HepG2 (cell line): ENCODE measurements at regions not wholly inside any gene's neighbourhood (a gene's known extent, or its start where the extent isn't known, plus 50 kb on each side); places are given as distances from the start of the nearest gene placed in this dataset.

Source experiments
- ATAC-seq: fragments of 200-7000 bp; cut with Tn5 transposase; 3 replicates; pipeline ENCODE4 v1.9.1; 2020; ENCODE audit warnings: mild to moderate bottlenecking, moderate library complexity
- BruUV-seq: library from RNA; stranded (reverse); fragments of 400-500 nt; replicated peaks from 2 replicates; lab custom pipeline; 2021; lab: Mats Ljungman, UMichigan
- CTCF ChIA-PET: fragments of 300-600 bp; formaldehyde crosslinking; extraction: SDS; loops from one replicate; lab custom pipeline; 2021; ENCODE audit warnings: low total read pairs, inconsistent platforms, low intra/inter-chr PET ratio; lab: Yijun Ruan, JAX
- POLR2A ChIA-PET: fragments of 350-600 bp; sonication (Branson Sonifier 250); formaldehyde crosslinking; loops from one replicate; lab custom pipeline; 2020; ENCODE audit warnings: antibody characterized with exemption, inconsistent platforms; lab: Yijun Ruan, JAX
- DNase-seq: peaks from one replicate; pipeline ENCODE4 v3.0.0-alpha.2; 2015; ENCODE audit warnings: low spot score
- FAIRE-seq: peaks from 3 replicates; lab custom pipeline; 2011; peaks lifted over from hg19 to GRCh38; lab: Jason Lieb, UNC
- H2AFZ ChIP-seq: one replicate; pipeline ENCODE4 v1.6.1; 2011; ENCODE audit warnings: low read length, inconsistent platforms
- H3K27ac ChIP-seq: fragments of 300-600 bp; 3 replicates; pipeline ENCODE4 v1.8.0; 2011; ENCODE audit warnings: mixed run types, mild to moderate bottlenecking, mixed read lengths, low read length, inconsistent platforms; ENCODE audit not compliant: insufficient read depth; ENCODE audit errors: extremely low read length
- H3K27me3 ChIP-seq, 2 experiments: fragments of 200-600 bp in 1 of 2; 2 replicates in 1 of 2; 3 replicates in 1 of 2; pipeline versions ENCODE4 v1.6.0 to v1.8.0; 2011; ENCODE audit warnings: low read length in 2 of 2, mild to moderate bottlenecking in 2 of 2, moderate library complexity in 2 of 2, inconsistent platforms in 1 of 2; ENCODE audit not compliant: insufficient read depth in 2 of 2, control insufficient read depth in 1 of 2
- H3K36me3 ChIP-seq, 2 experiments: fragments of 200-600 bp in 1 of 2; replicated peaks in 1 of 2; 2 replicates in 1 of 2; 3 replicates in 1 of 2; pipeline versions ENCODE4 v1.5.1 to v1.8.0; 2011; ENCODE audit warnings: low read length in 2 of 2, inconsistent platforms in 1 of 2; ENCODE audit not compliant: insufficient read depth in 2 of 2, control insufficient read depth in 1 of 2
- H3K4me1 ChIP-seq: 2 replicates; pipeline ENCODE4 v1.5.1; 2012; ENCODE audit warnings: low read length, inconsistent platforms; ENCODE audit not compliant: insufficient read depth
- H3K4me2 ChIP-seq: 2 replicates; pipeline ENCODE4 v1.6.0; 2011; ENCODE audit warnings: low read depth, low read length, inconsistent platforms
- H3K4me3 ChIP-seq, 3 experiments: fragments of 200-600 bp in 1 of 3; sonication (generic), shearing (Covaris generic) in 1 of 3; replicated peaks in 1 of 3; 2 replicates each; pipeline ENCODE4 v1.5.1; 2011 to 2016; ENCODE audit warnings: low read length in 3 of 3, inconsistent platforms in 2 of 3, low read depth in 2 of 3, mild to moderate bottlenecking in 2 of 3, control low read depth in 1 of 3, mixed read lengths in 1 of 3; ENCODE audit not compliant: insufficient read depth in 1 of 3
- H3K79me2 ChIP-seq: one replicate; pipeline ENCODE4 v1.6.1; 2011; ENCODE audit warnings: low read length, inconsistent platforms; ENCODE audit not compliant: insufficient read depth
- H3K9ac ChIP-seq: 2 replicates; pipeline ENCODE4 v1.6.0; 2011; ENCODE audit warnings: mild to moderate bottlenecking, low read depth, low read length, inconsistent platforms; ENCODE audit not compliant: insufficient read depth
- H3K9me3 ChIP-seq: 2 replicates; pipeline ENCODE4 v1.5.1; 2012; ENCODE audit warnings: mild to moderate bottlenecking, low read length
- H4K20me1 ChIP-seq: 2 replicates; pipeline ENCODE4 v1.6.0; 2011; ENCODE audit warnings: inconsistent platforms, mild to moderate bottlenecking, low read length, moderate library complexity; ENCODE audit not compliant: insufficient read depth
- BCL6 ChIP-seq: IDR thresholded peaks from 2 replicates; pipeline ENCODE4 v1.6.1; 2016; ENCODE audit warnings: missing genetic modification reagents, missing compliant biosample characterization
- EP300 ChIP-seq, 3 experiments: sonication (generic) in 1 of 3; formaldehyde crosslinking in 1 of 3; IDR thresholded peaks; 2 replicates each; pipeline versions ENCODE4 v1.5.1 to v1.6.1; 2011 to 2020; ENCODE audit warnings: low read depth in 2 of 3, low read length in 2 of 3, borderline replicate concordance in 1 of 3, improper control_type of control experiment in 1 of 3, mild to moderate bottlenecking in 1 of 3, missing genetic modification reagents in 1 of 3, moderate library complexity in 1 of 3
- KDM5B ChIP-seq: sonication (generic); formaldehyde crosslinking; IDR thresholded peaks from 2 replicates; pipeline ENCODE4 v1.4.0; 2020; ENCODE audit warnings: missing genetic modification reagents, mild to moderate bottlenecking, borderline replicate concordance
- MBNL3 ChIP-seq: fragments of 250-450 bp; sonication (Bioruptor Pico); conservative IDR thresholded peaks from 2 replicates; pipeline ENCODE4 v1.8.0; 2022; ENCODE audit warnings: mild to moderate bottlenecking, inconsistent platforms
- NCOA2 ChIP-seq: sonication (generic); formaldehyde crosslinking; IDR thresholded peaks from 2 replicates; pipeline ENCODE4 v1.8.0; 2022; ENCODE audit warnings: inconsistent platforms
- NFATC3 ChIP-seq: sonication (generic); formaldehyde crosslinking; IDR thresholded peaks from 2 replicates; pipeline ENCODE4 v1.5.1; 2020; ENCODE audit warnings: mild to moderate bottlenecking, missing genetic modification reagents
- NFIB ChIP-seq: sonication (generic); formaldehyde crosslinking; IDR thresholded peaks from 2 replicates; pipeline ENCODE4 v1.9.0; 2021; ENCODE audit warnings: missing genetic modification reagents, mild to moderate bottlenecking, borderline replicate concordance
- PPARG ChIP-seq: conservative IDR thresholded peaks from 2 replicates; pipeline ENCODE4 v1.6.1; 2016; ENCODE audit warnings: missing biosample characterization, missing genetic modification reagents
- ZBTB21 ChIP-seq: sonication (generic); formaldehyde crosslinking; IDR thresholded peaks from 2 replicates; pipeline ENCODE4 v1.4.0; 2020; ENCODE audit warnings: missing genetic modification reagents
- ZKSCAN8 ChIP-seq: IDR thresholded peaks from 2 replicates; pipeline ENCODE4 v1.6.1; 2016; ENCODE audit warnings: borderline replicate concordance, missing genetic modification reagents, missing compliant biosample characterization
- ZNF468 ChIP-seq: sonication (generic); formaldehyde crosslinking; IDR thresholded peaks from 2 replicates; pipeline ENCODE4 v1.8.0; 2022; ENCODE audit warnings: mild to moderate bottlenecking, moderate library complexity, missing genetic modification reagents
- ZNF615 ChIP-seq: sonication (generic); formaldehyde crosslinking; IDR thresholded peaks from 2 replicates; pipeline ENCODE4 v1.5.0; 2020; ENCODE audit warnings: mild to moderate bottlenecking, missing genetic modification reagents, borderline replicate concordance
- ZNF644 ChIP-seq: IDR thresholded peaks from 2 replicates; pipeline ENCODE4 v1.6.1; 2016; ENCODE audit warnings: low read depth
- ZSCAN22 ChIP-seq: sonication (generic); formaldehyde crosslinking; IDR thresholded peaks from 2 replicates; pipeline ENCODE4 v1.4.0; 2020; ENCODE audit warnings: mild to moderate bottlenecking, missing genetic modification reagents
- WGBS: methylation state at CpG from one replicate; pipeline ENCODE4 v1.1.6; 2017; ENCODE audit warnings: low lambda C conversion rate; 5-methylcytosine and 5-hydroxymethylcytosine counted together
- in situ Hi-C: cut with HindIII; loops from 2 replicates; pipeline ENCODE4 v1.10.0; 2017; ENCODE audit warnings: low pct_unique_long_range_greater_than_20kb; ENCODE audit not compliant: extremely low pct_ligation_motif_present
- intact Hi-C: fragments of 100-400 bp; cut with micrococcal nuclease; formaldehyde crosslinking; loops from one replicate; pipeline ENCODE4 v1.10.0; 2022; ENCODE audit not compliant: unreplicated experiment
- TF ChIP-seq, protein P1 (sequence below): sonication (generic); formaldehyde crosslinking; IDR thresholded peaks from 2 replicates; pipeline ENCODE4 v1.8.1; 2022; ENCODE audit warnings: mild to moderate bottlenecking, missing genetic modification reagents
- TF ChIP-seq, protein P2 (sequence below): IDR thresholded peaks from 2 replicates; pipeline ENCODE4 v1.6.1; 2016; ENCODE audit warnings: missing compliant biosample characterization, missing genetic modification reagents, borderline replicate concordance
- TF ChIP-seq, protein P3 (sequence below): sonication (generic); formaldehyde crosslinking; IDR thresholded peaks from 2 replicates; pipeline ENCODE4 v1.5.0; 2020; ENCODE audit warnings: mild to moderate bottlenecking, missing genetic modification reagents, moderate library complexity

DNA sequence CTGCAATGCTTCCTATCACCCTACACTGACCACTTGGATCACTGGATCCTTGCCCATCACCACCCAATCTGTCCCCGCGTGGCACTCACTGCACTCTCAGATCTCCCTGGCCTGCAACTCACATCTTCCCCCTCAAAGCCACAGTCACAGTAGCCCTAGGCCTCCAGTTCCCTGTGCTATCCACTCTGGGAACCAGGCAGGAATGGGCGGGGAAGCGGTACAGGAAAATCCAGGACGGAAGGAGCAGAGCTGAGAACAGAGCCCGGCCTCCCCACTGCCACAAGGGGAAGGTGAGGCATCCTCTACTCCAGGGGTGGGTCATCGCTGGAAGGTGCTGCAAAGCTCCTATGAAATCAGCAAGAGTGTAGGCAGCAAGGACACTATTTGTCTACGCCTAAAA lies 102.6 kb downstream of the ESM1 start:
- intact Hi-C loops (no loop called here), in situ Hi-C loops (no loop called here)
- BruUV-seq, result no TSS peak
- Histone ChIP-seq H3K9me3 (no peaks in the 10 kb centered on the region), H4K20me1 (no peaks in the 10 kb centered on the region), H3K4me1 (no peaks in the 10 kb centered on the region), H3K79me2 (no peaks in the 10 kb centered on the region), H3K27me3 (peaks cover 1 to 37% of the 10 kb centered on the region in 2 experiments), H3K9ac (no peak overlapping the region), H3K4me2 (no peak overlapping the region), H3K36me3 (no peaks in the 10 kb centered on the region), H2AFZ (no peak overlapping the region), H3K4me3 (no peak overlapping the region), H3K27ac (no peak overlapping the region)
- no peak for TF ChIP-seq ZNF468
- TF ChIP-seq ZSCAN22 (CRISPR knock-in tag), result no peak
- TF ChIP-seq, protein P1, sequence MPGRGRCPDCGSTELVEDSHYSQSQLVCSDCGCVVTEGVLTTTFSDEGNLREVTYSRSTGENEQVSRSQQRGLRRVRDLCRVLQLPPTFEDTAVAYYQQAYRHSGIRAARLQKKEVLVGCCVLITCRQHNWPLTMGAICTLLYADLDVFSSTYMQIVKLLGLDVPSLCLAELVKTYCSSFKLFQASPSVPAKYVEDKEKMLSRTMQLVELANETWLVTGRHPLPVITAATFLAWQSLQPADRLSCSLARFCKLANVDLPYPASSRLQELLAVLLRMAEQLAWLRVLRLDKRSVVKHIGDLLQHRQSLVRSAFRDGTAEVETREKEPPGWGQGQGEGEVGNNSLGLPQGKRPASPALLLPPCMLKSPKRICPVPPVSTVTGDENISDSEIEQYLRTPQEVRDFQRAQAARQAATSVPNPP, result no peak
- TF ChIP-seq NCOA2, result no peak
- TF ChIP-seq PPARG (CRISPR knock-in tag), result no peak
- WGBS, result 62% methylated on average over 8 of the region's 8 CpGs
- FAIRE-seq (no peak), ATAC-seq (no peak), DNase-seq (no peak)
- CTCF ChIA-PET, result no interaction called here
- POLR2A ChIA-PET, result no interaction called here

DNA sequence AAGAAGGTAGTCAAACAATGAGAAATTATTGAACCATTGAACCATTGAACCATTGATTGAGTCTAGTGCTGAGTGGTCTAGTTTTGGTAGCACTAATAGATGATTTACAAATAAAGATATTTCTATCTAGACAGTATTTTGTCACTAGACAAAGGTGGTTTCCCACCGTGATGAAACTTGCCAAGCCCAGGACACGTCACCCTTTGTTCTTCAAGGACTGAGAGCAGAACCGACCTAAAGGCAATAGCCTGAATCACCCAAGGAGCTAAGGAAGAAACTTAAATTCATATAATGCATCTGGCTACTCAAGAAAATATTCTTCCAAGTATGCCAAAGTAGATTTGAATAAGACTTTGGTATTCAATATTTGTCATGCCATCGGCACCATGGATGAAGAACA lies 103.3 kb downstream of the ESM1 start:
- no peak overlapping the region for H3K9ac ChIP-seq
- no peaks in the 10 kb centered on the region for H3K4me1 ChIP-seq
- ATAC-seq, result no peak
- no peak for DNase-seq
- POLR2A ChIA-PET, result no interaction called here
- FAIRE-seq, result no peak
- H2AFZ ChIP-seq, result no peak overlapping the region
- in situ Hi-C loops, result no loop called here
- H3K27ac ChIP-seq, result no peak overlapping the region
- no TSS peak for BruUV-seq
- peaks cover 1 to 37% of the 10 kb centered on the region in 2 experiments for H3K27me3 ChIP-seq
- H3K36me3 ChIP-seq, result no peaks in the 10 kb centered on the region
- 14% methylated on average over 4 of the region's 4 CpGs for WGBS
- no peaks in the 10 kb centered on the region for H4K20me1 ChIP-seq
- H3K9me3 ChIP-seq, result no peaks in the 10 kb centered on the region
- no peaks in the 10 kb centered on the region for H3K79me2 ChIP-seq
- CTCF ChIA-PET, result no interaction called here
- no peak overlapping the region for H3K4me2 ChIP-seq
- intact Hi-C loops, result no loop called here
- no peak for TF ChIP-seq EP300 (IDR thresholded peaks at IDR 0.05; ENCODE audit: low read depth in 2 of 2, low read length in 2 of 2)
- TF ChIP-seq EP300 (CRISPR knock-in tag; IDR thresholded peaks at IDR 0.05; ENCODE audit: borderline replicate concordance), result no peak
- TF ChIP-seq, protein P2, sequence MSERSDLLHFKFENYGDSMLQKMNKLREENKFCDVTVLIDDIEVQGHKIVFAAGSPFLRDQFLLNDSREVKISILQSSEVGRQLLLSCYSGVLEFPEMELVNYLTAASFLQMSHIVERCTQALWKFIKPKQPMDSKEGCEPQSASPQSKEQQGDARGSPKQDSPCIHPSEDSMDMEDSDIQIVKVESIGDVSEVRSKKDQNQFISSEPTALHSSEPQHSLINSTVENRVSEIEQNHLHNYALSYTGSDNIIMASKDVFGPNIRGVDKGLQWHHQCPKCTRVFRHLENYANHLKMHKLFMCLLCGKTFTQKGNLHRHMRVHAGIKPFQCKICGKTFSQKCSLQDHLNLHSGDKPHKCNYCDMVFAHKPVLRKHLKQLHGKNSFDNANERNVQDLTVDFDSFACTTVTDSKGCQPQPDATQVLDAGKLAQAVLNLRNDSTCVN (CRISPR knock-in tag), result no peak
- TF ChIP-seq ZNF644 (CRISPR knock-in tag), result no peak
- no peak for TF ChIP-seq ZNF615
- TF ChIP-seq KDM5B (CRISPR knock-in tag), result no peak
- no peak for TF ChIP-seq ZBTB21 (CRISPR knock-in tag)
- no peak for TF ChIP-seq NFIB (CRISPR knock-in tag)
- no peak for TF ChIP-seq ZKSCAN8
- no peak for TF ChIP-seq MBNL3 (CRISPR knock-in tag)
- TF ChIP-seq, protein P3, sequence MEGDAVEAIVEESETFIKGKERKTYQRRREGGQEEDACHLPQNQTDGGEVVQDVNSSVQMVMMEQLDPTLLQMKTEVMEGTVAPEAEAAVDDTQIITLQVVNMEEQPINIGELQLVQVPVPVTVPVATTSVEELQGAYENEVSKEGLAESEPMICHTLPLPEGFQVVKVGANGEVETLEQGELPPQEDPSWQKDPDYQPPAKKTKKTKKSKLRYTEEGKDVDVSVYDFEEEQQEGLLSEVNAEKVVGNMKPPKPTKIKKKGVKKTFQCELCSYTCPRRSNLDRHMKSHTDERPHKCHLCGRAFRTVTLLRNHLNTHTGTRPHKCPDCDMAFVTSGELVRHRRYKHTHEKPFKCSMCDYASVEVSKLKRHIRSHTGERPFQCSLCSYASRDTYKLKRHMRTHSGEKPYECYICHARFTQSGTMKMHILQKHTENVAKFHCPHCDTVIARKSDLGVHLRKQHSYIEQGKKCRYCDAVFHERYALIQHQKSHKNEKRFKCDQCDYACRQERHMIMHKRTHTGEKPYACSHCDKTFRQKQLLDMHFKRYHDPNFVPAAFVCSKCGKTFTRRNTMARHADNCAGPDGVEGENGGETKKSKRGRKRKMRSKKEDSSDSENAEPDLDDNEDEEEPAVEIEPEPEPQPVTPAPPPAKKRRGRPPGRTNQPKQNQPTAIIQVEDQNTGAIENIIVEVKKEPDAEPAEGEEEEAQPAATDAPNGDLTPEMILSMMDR, result no peak
- TF ChIP-seq BCL6 (CRISPR knock-in tag), result no peak
- TF ChIP-seq NFATC3 (CRISPR knock-in tag), result no peak
- H3K4me3 ChIP-seq, result no peak overlapping the region
